SJSA1 (cell line): ENCODE measurements at regions not wholly inside any gene's neighbourhood (a gene's known extent, or its start where the extent isn't known, plus 50 kb on each side); places are given as distances from the start of the nearest gene placed in this dataset.

Experiments
- DNase-seq, 2 experiments: peaks; one replicate each; pipeline ENCODE4 v3.0.0-alpha.2; 2015 to 2020; ENCODE audit warnings: low spot score in 2 of 2, low read depth in 1 of 2
- H3K27ac ChIP-seq: fragments of 250-450 bp; sonication (Bioruptor Pico); 2 replicates; pipeline ENCODE4 v1.5.1; 2020; ENCODE audit warnings: mild to moderate bottlenecking, moderate library complexity
- H3K27me3 ChIP-seq: fragments of 250-450 bp; sonication (Bioruptor Pico); replicated peaks from 2 replicates; pipeline ENCODE4 v1.5.1; 2020; ENCODE audit warnings: mild to moderate bottlenecking, moderate library complexity
- H3K36me3 ChIP-seq: fragments of 250-450 bp; sonication (Bioruptor Pico); 2 replicates; pipeline ENCODE4 v1.5.1; 2020; ENCODE audit warnings: mild to moderate bottlenecking
- H3K4me1 ChIP-seq: fragments of 250-450 bp; sonication (Bioruptor Pico); replicated peaks from 2 replicates; pipeline ENCODE4 v1.6.1; 2021; ENCODE audit warnings: mild to moderate bottlenecking
- H3K4me3 ChIP-seq: fragments of 250-450 bp; sonication (Bioruptor Pico); 2 replicates; pipeline ENCODE4 v1.5.1; 2020; ENCODE audit warnings: mild to moderate bottlenecking
- H3K9me3 ChIP-seq: fragments of 250-450 bp; sonication (Bioruptor Pico); replicated peaks from 2 replicates; pipeline ENCODE4 v1.5.1; 2020; ENCODE audit warnings: mild to moderate bottlenecking

DNA sequence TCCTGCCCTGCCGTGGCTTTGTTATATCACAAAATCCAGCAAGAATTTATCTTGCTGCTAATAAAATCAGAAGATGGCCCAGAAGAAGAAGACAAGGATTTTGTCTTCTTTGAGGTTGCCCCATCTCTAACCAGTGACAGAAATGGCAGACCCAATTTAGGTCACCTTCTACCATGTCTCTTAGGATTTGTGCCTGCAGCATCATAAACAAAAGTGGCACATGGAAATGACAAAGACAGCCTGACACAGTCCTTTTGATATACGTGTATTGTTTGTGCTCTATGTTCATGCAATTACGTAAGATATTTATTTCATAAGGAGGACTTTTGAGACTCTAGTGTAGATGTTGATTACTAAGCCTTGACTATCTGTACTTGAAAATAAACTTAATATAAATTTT lies 135.9 kb upstream of the TMTC4 start:
- Histone ChIP-seq H3K27me3 (no peaks in the 10 kb centered on the region; the same call in 1 of the 2 replicates), H3K4me3 (no peak overlapping the region)
- DNase-seq, result no peak

DNA sequence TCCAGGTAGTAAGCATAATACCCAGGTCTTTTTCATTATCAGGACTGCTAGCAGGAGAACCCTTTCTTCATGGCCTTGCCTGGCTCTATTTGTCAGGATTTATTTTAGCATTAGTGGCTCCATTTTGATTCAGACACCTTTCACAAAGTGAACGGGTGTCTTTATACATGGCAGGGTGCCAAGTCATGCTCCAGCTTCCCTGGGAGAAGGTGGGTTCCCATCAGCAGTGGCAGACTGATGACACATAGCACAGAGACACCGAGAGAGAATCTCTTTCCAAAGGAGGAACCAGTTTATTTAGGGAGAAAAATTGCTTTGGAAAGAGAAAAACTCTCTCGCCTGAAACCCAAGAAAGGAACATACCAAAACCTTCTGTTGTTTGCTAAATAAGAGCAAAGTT lies 135.3 kb upstream of the TMTC4 start:
- no peaks in the 10 kb centered on the region; the same call in 1 of the 2 replicates for H3K27me3 ChIP-seq
- no peaks in the 10 kb centered on the region for H3K9me3 ChIP-seq
- no peaks in the 10 kb centered on the region for H3K4me1 ChIP-seq
- H3K27ac ChIP-seq, result no peak overlapping the region
- DNase-seq, result no peak
- H3K4me3 ChIP-seq, result no peak overlapping the region
- H3K36me3 ChIP-seq, result no peaks in the 10 kb centered on the region

More for the DNA sequence above, 135.9 kb upstream of the TMTC4 start:
- Histone ChIP-seq H3K4me1 (no peaks in the 10 kb centered on the region), H3K27ac (no peak overlapping the region), H3K36me3 (no peaks in the 10 kb centered on the region), H3K9me3 (no peaks in the 10 kb centered on the region)

DNA sequence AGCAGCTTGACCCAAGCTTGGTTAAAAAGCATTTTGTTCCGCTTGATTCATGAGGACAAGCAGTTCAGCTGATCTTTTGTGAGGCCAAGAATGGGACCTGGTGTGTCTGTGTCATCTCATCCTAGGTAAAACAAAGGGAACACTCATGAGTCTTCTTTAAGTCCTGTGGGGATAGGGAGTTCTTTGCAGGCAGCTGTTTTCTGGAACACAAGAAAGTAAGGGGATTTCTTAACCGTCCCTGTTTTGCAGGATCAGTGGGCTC lies 134.5 kb upstream of the TMTC4 start:
- H3K27ac ChIP-seq, result no peak overlapping the region
- no peak overlapping the region for H3K4me3 ChIP-seq
- no peaks in the 10 kb centered on the region; the same call in 1 of the 2 replicates for H3K27me3 ChIP-seq
- no peak for DNase-seq
- no peaks in the 10 kb centered on the region for H3K4me1 ChIP-seq
- no peaks in the 10 kb centered on the region for H3K9me3 ChIP-seq
- no peaks in the 10 kb centered on the region for H3K36me3 ChIP-seq

DNA sequence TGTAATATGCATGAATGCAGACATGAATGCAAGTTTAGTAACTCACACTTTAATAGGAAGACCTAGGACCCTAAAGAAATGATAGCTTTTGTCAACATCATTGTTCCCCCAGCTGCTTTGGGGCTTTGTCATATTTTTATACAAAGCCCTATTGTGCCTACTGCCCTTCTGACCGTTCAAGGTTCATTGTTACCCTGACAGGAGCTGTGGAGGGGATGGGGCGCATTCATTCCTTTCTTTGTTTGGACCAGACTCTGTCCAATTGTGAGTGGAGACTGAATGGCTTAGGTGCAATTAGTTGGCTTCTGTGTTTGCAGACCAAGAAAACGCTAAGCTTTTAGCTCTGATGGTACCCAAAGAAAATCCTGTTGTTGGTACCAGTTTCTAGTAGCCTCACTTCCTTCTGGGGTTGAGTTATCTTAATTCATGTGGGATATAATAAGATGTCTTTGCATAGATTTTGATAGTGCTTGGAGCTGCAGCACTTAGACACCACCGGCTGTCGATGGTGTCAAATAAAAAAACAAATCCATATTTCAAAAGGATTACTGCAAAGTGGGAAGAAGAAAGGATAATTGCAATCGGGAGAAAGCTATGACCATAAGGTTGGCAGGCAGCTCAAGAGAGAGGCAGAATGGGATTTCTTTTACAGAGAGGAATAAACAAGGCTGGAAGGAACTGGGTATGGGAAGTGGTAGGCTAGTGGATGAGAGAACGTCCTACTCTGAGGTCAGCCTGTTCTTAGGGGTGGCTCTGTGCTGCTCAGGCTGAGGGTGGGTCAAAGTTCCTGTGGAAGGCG lies 133.9 kb upstream of the TMTC4 start:
- no peaks in the 10 kb centered on the region for H3K36me3 ChIP-seq
- H3K4me3 ChIP-seq, result no peak overlapping the region
- H3K27ac ChIP-seq, result no peak overlapping the region
- H3K4me1 ChIP-seq, result no peaks in the 10 kb centered on the region
- H3K27me3 ChIP-seq, result no peaks in the 10 kb centered on the region; the same call in 1 of the 2 replicates
- no peaks in the 10 kb centered on the region for H3K9me3 ChIP-seq
- no peak for DNase-seq

DNA sequence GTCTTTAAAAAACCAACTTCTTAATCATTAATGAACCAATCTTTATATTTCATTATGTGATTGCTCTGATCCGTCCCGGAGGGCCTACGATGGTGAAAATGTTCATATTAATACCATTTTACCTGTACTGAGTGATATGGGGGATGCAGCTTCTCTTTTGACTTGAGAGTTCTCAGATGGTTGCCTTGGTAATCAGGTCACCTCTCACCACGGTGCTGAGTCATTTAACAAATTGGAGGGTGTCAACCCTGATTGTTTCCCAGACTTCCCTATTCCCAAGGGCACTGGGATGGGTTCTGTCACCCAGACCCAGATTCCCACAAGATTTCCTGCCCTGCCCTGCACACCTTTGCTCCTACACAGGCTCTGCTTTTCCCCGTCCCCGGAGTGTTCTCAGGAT lies 128.5 kb upstream of the TMTC4 start:
- no peak for DNase-seq
- Histone ChIP-seq H3K4me3 (no peak overlapping the region), H3K9me3 (no peaks in the 10 kb centered on the region), H3K27me3 (no peaks in the 10 kb centered on the region; the same call in 1 of the 2 replicates), H3K27ac (no peak overlapping the region), H3K36me3 (no peaks in the 10 kb centered on the region), H3K4me1 (no peaks in the 10 kb centered on the region)

DNA sequence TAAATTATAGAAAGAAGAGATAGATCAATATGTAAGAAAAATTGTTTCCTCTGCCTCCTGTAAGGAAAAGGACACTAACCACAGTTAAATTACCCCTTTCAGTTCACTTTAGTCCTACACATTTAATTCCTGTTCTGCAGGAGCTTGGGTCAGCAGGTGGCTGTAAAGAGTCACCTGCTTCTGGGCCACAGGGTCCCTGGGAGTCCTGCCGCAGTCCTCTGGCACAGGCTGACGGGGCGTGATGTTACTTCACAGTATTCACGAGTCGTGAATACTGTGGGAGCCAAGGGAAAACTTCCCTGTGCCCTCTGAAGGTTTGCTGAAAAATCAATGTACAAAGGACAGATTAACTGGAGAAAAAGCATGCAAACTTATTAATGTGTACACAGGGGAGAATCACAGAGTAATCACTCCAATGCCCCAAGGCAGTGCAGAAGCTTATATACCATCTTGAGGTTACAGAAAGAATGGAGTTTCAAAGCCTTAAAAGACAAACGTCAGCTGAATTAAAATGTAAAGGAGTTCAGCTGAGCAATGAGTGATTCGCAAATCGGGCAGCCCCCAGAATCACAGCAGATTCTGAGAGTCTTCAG lies 125.8 kb upstream of the TMTC4 start:
- H3K36me3 ChIP-seq, result no peaks in the 10 kb centered on the region
- DNase-seq, result no peak
- no peak overlapping the region for H3K4me3 ChIP-seq
- H3K9me3 ChIP-seq, result no peaks in the 10 kb centered on the region; the same call in 1 of the 2 replicates
- H3K4me1 ChIP-seq, result no peaks in the 10 kb centered on the region
- no peaks in the 10 kb centered on the region for H3K27me3 ChIP-seq
- H3K27ac ChIP-seq, result no peak overlapping the region

DNA sequence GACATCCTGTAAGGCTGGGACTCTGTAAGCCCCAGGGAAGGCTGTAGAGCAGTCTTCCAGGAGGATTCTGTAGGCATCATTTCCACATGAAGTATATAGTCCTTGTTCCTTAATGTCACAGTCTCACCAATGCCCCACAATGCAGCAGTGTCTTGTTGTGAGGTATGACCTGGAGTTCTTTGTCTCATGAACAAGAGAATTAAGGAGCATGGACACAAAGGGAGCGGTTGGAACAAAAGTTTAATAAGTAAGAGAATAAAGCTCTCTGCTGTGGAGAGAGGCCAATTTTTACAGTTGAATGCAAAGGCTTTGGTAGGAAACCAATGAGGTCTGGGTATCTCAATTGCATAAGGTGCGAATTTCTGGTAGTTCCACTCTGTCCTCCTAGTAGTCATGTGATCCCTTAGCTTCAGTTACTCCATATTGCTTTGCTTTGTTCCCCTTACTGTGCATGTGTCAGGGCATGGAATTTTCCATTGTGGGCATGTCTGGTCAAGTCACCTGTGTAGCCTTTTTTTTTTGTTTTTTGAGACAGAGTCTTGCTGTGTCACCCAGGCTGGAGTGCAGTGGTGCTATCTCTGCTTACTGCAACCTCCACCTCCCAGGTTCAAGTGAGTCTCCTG lies 124.3 kb upstream of the TMTC4 start:
- no peak overlapping the region for H3K27ac ChIP-seq
- H3K4me1 ChIP-seq, result no peaks in the 10 kb centered on the region
- H3K9me3 ChIP-seq, result no peaks in the 10 kb centered on the region; the same call in 1 of the 2 replicates
- H3K4me3 ChIP-seq, result no peak overlapping the region
- no peaks in the 10 kb centered on the region for H3K27me3 ChIP-seq
- no peaks in the 10 kb centered on the region for H3K36me3 ChIP-seq
- no peak for DNase-seq

DNA sequence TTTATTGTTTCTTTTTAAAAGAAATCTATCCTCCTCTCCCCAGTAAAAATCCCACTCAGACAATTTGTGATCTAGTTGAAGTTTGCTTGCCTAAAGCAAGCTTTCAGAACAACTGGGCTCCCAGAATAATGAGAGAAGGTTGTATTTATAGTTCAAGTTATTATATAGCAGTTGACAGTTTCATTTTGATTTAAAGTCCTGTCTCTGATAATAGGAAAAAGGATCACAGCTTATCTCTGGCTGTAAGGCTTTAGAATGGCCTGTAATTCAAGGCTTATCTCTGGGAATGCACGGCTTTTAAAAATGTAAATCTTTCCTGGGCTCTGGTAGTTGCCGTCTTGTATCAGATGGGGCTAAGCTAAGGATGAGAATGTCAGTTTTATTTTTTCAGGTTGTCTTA lies 123.3 kb upstream of the TMTC4 start:
- Histone ChIP-seq H3K27ac (no peak overlapping the region), H3K9me3 (no peaks in the 10 kb centered on the region; the same call in 1 of the 2 replicates), H3K4me1 (no peaks in the 10 kb centered on the region), H3K36me3 (no peaks in the 10 kb centered on the region), H3K4me3 (no peak overlapping the region), H3K27me3 (no peaks in the 10 kb centered on the region)
- no peak for DNase-seq

DNA sequence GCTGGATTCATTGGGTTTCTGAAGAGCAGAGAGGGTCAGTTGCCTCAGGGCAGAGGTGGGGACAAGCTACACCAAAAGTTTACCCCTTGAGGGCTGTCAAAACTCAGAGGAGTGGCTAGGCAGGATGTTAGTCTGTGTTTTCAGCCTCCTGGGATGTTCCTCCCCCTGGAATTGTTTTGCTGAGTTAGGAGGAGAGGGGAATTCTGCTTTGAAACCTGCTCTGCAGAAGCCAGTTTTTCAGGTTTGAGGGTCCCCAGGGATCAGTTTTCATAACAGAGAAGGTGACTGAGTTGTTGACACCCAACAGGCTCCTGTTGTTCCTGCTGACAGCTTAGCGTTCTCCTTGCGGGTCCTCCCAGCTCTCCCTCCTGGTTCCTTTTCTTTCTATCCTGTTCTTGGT lies 121.9 kb upstream of the TMTC4 start:
- Histone ChIP-seq H3K36me3 (no peaks in the 10 kb centered on the region), H3K27ac (no peak overlapping the region), H3K27me3 (no peaks in the 10 kb centered on the region), H3K9me3 (no peaks in the 10 kb centered on the region; the same call in 1 of the 2 replicates), H3K4me3 (no peak overlapping the region), H3K4me1 (no peaks in the 10 kb centered on the region)
- no peak for DNase-seq

DNA sequence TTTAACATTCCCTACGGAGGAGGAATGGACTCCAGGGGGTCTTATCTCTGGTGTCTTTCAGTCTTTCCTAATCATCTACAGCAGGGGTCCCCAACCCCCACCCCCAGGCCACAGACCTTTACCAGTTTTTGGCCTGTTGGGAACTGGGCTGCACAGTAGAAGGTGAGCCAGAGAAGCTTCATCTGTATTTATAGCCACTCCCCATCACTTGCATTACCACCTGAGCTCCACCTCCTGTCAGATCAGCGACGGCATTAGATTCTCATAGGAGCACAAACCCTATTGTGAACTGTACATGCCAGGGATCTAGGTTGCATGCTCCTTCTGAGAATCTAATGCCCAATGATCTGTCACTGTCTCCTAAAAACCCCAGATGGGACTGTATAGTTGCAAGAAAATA lies 120.0 kb upstream of the TMTC4 start:
- Histone ChIP-seq H3K27me3 (no peaks in the 10 kb centered on the region), H3K27ac (no peak overlapping the region), H3K36me3 (no peaks in the 10 kb centered on the region), H3K9me3 (no peaks in the 10 kb centered on the region; the same call in 1 of the 2 replicates), H3K4me3 (no peak overlapping the region), H3K4me1 (no peaks in the 10 kb centered on the region)
- no peak for DNase-seq

DNA sequence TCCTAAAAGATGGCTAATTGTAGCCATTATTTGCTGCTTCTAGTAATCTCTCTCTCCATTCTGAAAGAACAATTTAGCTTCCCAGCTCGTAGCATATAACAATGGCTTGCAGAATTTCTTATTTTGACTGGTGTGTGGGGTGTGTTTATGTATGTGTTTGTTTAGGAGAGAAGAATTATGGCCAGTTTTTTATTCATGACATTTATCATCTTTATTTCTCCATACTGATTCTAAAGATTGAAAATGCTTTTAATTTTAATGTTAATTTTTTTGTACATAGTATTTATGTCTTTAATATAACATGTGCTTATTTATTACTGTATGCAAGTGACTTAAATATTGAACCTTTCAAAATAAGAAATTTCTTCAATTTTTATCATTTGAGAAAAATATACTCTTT lies 115.8 kb upstream of the TMTC4 start:
- no peak for DNase-seq
- Histone ChIP-seq H3K9me3 (no peaks in the 10 kb centered on the region), H3K4me1 (no peaks in the 10 kb centered on the region), H3K27me3 (no peaks in the 10 kb centered on the region), H3K27ac (no peak overlapping the region), H3K4me3 (no peak overlapping the region), H3K36me3 (no peaks in the 10 kb centered on the region)

DNA sequence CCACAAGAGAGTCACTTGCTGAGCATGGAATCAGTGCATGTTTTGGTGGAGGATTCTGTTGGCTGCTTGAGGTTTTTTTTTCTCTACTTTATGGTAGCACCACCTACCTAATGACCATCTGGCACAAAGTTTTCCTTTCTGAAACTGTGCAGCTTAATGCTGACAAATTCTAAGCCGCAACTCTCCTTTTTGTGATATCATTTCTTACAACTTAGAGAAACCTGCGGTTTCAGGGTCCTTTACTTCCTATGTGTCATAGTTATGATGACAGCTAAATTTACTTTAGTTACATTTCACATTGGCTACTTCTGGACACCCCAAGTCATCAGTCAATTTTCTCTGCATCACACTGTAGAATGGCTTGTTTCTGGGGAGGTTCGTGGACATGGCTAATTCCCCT lies 115.4 kb upstream of the TMTC4 start:
- H3K4me3 ChIP-seq, result no peak overlapping the region
- no peaks in the 10 kb centered on the region for H3K4me1 ChIP-seq
- no peaks in the 10 kb centered on the region for H3K36me3 ChIP-seq
- H3K9me3 ChIP-seq, result no peaks in the 10 kb centered on the region
- no peak overlapping the region for H3K27ac ChIP-seq
- no peaks in the 10 kb centered on the region for H3K27me3 ChIP-seq
- no peak for DNase-seq

DNA sequence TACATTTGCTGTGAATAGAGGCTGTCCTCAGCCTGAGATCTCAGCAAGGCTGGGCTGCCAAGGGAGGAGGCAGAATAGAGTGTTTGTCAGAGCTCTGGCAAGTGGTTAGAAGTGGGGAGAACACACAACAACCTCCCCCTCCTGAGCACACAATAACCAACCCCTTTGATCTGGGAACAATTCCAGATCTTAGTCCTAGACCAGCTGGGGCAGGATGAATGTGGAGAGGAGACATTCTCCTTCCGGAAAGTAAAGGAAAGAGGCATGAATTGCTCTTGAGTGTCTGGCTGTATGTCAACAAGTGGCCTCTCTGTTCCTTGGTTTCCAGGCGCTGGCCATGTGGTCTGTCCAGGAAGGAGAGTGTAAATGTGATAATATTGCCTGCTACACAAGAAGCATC lies 114.9 kb upstream of the TMTC4 start:
- peak in 1 of 2 experiments; percentile 1 for DNase-seq
- Histone ChIP-seq H3K27ac (no peak overlapping the region), H3K9me3 (no peaks in the 10 kb centered on the region), H3K4me3 (no peak overlapping the region), H3K36me3 (no peaks in the 10 kb centered on the region), H3K27me3 (no peaks in the 10 kb centered on the region), H3K4me1 (no peaks in the 10 kb centered on the region)

DNA sequence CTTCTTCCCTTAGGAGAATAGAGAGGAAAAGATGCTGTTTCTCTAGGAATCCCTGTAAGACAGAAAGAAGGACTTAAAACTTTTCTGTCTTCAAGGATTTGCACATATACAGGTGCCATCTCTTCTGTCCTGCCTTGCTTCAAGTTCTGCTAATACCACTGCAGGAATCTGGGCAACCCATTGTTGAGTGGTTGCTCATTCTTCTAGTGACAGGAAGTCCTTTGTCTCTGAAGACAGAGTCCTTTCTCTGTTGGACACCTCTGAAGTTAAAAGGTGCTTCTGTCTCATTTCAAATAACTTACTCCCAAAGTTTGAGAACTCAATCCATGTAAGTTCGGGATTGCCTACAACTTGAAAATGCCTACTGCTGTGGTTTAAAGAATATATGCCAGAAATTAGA lies 114.4 kb upstream of the TMTC4 start:
- Histone ChIP-seq H3K9me3 (no peaks in the 10 kb centered on the region), H3K4me3 (no peak overlapping the region), H3K27ac (no peak overlapping the region), H3K27me3 (no peaks in the 10 kb centered on the region), H3K36me3 (no peaks in the 10 kb centered on the region), H3K4me1 (no peaks in the 10 kb centered on the region)
- no peak for DNase-seq
